ENCODE measurements at regions not wholly inside any gene's neighbourhood (a gene's known extent, or its start where the extent isn't known, plus 50 kb on each side); places are given as distances from the start of the nearest gene placed in this dataset.

DNA sequence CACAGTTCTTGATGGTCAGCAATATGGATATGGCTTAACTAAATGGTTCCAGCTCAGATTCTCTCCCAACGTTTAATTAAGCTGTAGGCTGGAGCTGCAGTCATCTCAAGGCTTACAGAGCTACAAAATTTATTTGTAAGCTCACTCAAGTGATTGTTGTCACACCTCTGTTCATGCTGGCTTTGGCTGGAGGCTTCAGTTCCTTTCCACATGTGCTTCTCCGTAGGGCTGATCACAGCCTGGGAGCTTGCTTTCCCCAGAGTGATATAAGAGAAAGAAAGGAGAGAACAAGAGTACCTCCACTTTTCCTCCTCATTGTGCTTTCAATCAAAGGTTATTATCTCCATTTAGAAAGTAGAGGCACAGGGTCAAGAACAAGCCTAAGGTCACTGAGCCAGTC, 182.7 kb upstream of the KCNN2 start:
- intact Hi-C loops (cut with micrococcal nuclease) = loop anchor here (5.0 kb wide), 1 partner anchor 63 kb away; no protein-coding TSS in a partner anchor
- H3K14ac ChIP-seq (replicated peaks; ENCODE audit: low read depth, low read length) = peak overlapping the region; percentile 2
- H4K91ac ChIP-seq (ENCODE audit: insufficient read depth, low read depth, low read length) = peak overlapping the region; percentile 90
- no peaks in the 10 kb centered on the region for H3K9me1 ChIP-seq (ENCODE audit: insufficient read depth, low read length)
- peak overlapping the region; percentile 88 for H2BK120ac ChIP-seq (ENCODE audit: low read depth, low read length)
- peak overlapping the region; percentile 86 for H2BK20ac ChIP-seq (ENCODE audit: low read depth, low read length)
- ATAC-seq (ENCODE audit: low read depth) = no peak
- no peak overlapping the region; the same call in 1 of the 2 replicates for H3K27ac ChIP-seq (ENCODE audit: insufficient read depth, low read length)
- peak overlapping the region; percentile 60; the same call in 2 of the 3 replicates for H2BK15ac ChIP-seq (ENCODE audit: low read depth, low read length)
- 0 out of 2 replicates have a peak overlapping the region, but pooled peaks have one; percentile 30 for H3K56ac ChIP-seq (ENCODE audit: extremely low read depth, insufficient read depth, low read length)
- dilution Hi-C loops (cut with HindIII; ENCODE audit: low sequenced_read_pairs, unreplicated experiment) = no loop called here
- DNase-seq = no peak
- no peaks in the 10 kb centered on the region for H3K9me3 ChIP-seq (ENCODE audit: control insufficient read depth, insufficient read depth, low read length)
- H4K8ac ChIP-seq (ENCODE audit: low read depth in 2 of 2, low read length in 2 of 2) = peak overlapping the region; percentile 47 to 84; a peak in 3 of 4 replicates
- no peak for TF ChIP-seq BHLHE40 (IDR thresholded peaks at IDR 0.05; ENCODE audit: low read depth, low read length)
- TF ChIP-seq, protein P1, sequence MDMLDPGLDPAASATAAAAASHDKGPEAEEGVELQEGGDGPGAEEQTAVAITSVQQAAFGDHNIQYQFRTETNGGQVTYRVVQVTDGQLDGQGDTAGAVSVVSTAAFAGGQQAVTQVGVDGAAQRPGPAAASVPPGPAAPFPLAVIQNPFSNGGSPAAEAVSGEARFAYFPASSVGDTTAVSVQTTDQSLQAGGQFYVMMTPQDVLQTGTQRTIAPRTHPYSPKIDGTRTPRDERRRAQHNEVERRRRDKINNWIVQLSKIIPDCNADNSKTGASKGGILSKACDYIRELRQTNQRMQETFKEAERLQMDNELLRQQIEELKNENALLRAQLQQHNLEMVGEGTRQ (IDR thresholded peaks at IDR 0.05; ENCODE audit: low read depth, low read length) = no peak
- H2AK5ac ChIP-seq (ENCODE audit: low read depth, low read length) = peak overlapping the region; percentile 66; the same call in 1 of the 2 replicates
- in situ Hi-C loops (cut with MboI; ENCODE audit: low sequenced_read_pairs) = no loop called here
- H2AK9ac ChIP-seq (replicated peaks; ENCODE audit: low read depth, low read length, poor library complexity) = no peak overlapping the region
- no peaks in the 10 kb centered on the region for H3K27me3 ChIP-seq (ENCODE audit: control insufficient read depth, insufficient read depth, low read length)
- H3K4me3 ChIP-seq (ENCODE audit: insufficient read depth, low read depth, low read length) = no peak overlapping the region
- no TSS peak for BruUV-seq (replicated peaks)
- peak overlapping the region; percentile 95; the same call in 1 of the 2 replicates for H3K18ac ChIP-seq (ENCODE audit: low read depth, low read length)
- H3K4me1 ChIP-seq (ENCODE audit: control insufficient read depth, insufficient read depth, low read length) = peaks cover 8% of the 10 kb centered on the region
- H4K20me1 ChIP-seq (ENCODE audit: insufficient read depth, low read length) = no peaks in the 10 kb centered on the region
- H3K9ac ChIP-seq (ENCODE audit: low read depth, low read length) = no peak overlapping the region
- H3K79me1 ChIP-seq (ENCODE audit: low read depth in 1 of 2, low read length in 2 of 2) = no peaks in the 10 kb centered on the region
- no peak overlapping the region for H2AFZ ChIP-seq (replicated peaks; ENCODE audit: low read length, poor library complexity)
- ChIA-PET POLR2A (ENCODE audit: unreplicated experiment) (no interaction called here), CTCF (no interaction called here)
- H4K5ac ChIP-seq (ENCODE audit: low read depth, low read length) = peak overlapping the region; percentile 39; the same call in 1 of the 2 replicates
- peak overlapping the region; percentile 46 for H2BK5ac ChIP-seq (ENCODE audit: low read depth, low read length, poor library complexity, severe bottlenecking)
- no peaks in the 10 kb centered on the region for H3K36me3 ChIP-seq (ENCODE audit: control insufficient read depth, insufficient read depth, low read length)
- H3K23ac ChIP-seq (ENCODE audit: low read depth, low read length) = peak overlapping the region; percentile 35; the same call in 1 of the 2 replicates
- H3K4me2 ChIP-seq (ENCODE audit: low read depth, low read length) = no peak overlapping the region
- H3K4ac ChIP-seq (ENCODE audit: low read depth, low read length) = peak overlapping the region; percentile 56
- no CpG with 5 or more reads among the region's 2 CpGs for WGBS, 2 experiments (ENCODE audit: extremely low coverage in 2 of 2, insufficient read length in 1 of 2)
